Body of pancreas (tissue), 4 donors: ENCODE measurements at regions not wholly inside any gene's neighbourhood (a gene's known extent, or its start where the extent isn't known, plus 50 kb on each side); places are given as distances from the start of the nearest gene placed in this dataset.
"Not testable (repeated sequence)": the region's sequence is repeated elsewhere in the genome, so short reads cannot be mapped to it uniquely, and the experiment has no call there.

ENCODE experiments used
- ATAC-seq: fragments of 150-250 bp; one replicate; pipeline ENCODE4 v1.9.1; 2016
- DNase-seq, 4 donors: peaks; one replicate each; pipeline ENCODE4 v3.0.0-alpha.2; 2019
- H3K27ac ChIP-seq, 4 donors: fragments of 200-600 bp; sonication (generic); 1 replicate in 3 of 4; 2 replicates in 1 of 4; pipeline versions ENCODE4 v1.5.1 to v1.6.1; 2016 to 2019; ENCODE audit warnings: mild to moderate bottlenecking in 1 of 4, mixed read lengths in 1 of 4, moderate library complexity in 1 of 4
- H3K27me3 ChIP-seq, 2 donors: fragments of 200-600 bp; sonication (generic); one replicate each; pipeline ENCODE4 v1.6.0; 2016; ENCODE audit warnings: mild to moderate bottlenecking in 1 of 2
- H3K36me3 ChIP-seq, 2 donors: fragments of 200-600 bp; sonication (generic); replicated peaks in 1 of 2; 2 replicates each; pipeline ENCODE4 v1.5.1; 2016; ENCODE audit warnings: low read depth in 2 of 2; ENCODE audit not compliant: insufficient read depth in 1 of 2
- H3K4me1 ChIP-seq: fragments of 200-600 bp; sonication (generic); one replicate; pipeline ENCODE4 v1.6.0; 2016
- H3K4me3 ChIP-seq, 2 donors: fragments of 200-600 bp; sonication (generic); 1 replicate in 1 of 2; 2 replicates in 1 of 2; pipeline ENCODE4 v1.5.1; 2016 to 2019
- H3K9me3 ChIP-seq, 3 donors: fragments of 200-600 bp; sonication (generic); 1 replicate in 2 of 3; 2 replicates in 1 of 3; pipeline ENCODE4 v1.5.1; 2016
- WGBS, 2 donors: methylation state at CpG; one replicate each; pipeline ENCODE4 v1.1.5; 2017; 5-methylcytosine and 5-hydroxymethylcytosine counted together
- intact Hi-C: fragments of 100-400 bp; cut with DNase I; formaldehyde crosslinking; loops from one replicate; pipeline ENCODE4 v1.15.1; 2023

DNA sequence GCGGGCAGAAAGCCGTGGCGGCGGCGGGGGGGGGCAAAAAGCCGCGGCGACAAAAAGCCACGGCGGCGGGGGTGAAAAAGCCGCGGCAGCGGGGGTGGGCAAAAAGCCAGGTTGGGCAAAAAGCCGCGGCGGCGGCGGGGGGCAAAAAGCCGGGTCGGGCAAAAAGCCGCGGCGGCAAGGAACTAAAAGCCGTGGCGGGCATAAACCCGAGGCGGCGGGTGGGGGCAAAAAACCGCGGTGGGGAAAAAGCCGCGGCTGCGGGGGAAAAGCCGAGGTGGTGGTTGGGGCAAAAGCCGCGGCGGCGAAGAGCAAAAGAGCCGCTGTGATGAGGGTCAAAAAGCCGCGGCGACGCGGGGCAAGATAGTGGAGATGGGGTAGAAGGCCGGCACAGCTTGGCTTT, 1834.2 kb downstream of the FOXD4L5 start:
- H3K4me1 ChIP-seq, H3K4me3 ChIP-seq, intact Hi-C loops, H3K27me3 ChIP-seq, H3K27ac ChIP-seq, ATAC-seq, H3K36me3 ChIP-seq, H3K9me3 ChIP-seq: not testable (repeated sequence)
- DNase-seq: peak in 1 of 4 donors; percentile 3
- 1% methylated on average over 19 of the region's 46 CpGs; no CpG with 5 or more reads in 1 of the 2 donors for WGBS, 2 donors

DNA sequence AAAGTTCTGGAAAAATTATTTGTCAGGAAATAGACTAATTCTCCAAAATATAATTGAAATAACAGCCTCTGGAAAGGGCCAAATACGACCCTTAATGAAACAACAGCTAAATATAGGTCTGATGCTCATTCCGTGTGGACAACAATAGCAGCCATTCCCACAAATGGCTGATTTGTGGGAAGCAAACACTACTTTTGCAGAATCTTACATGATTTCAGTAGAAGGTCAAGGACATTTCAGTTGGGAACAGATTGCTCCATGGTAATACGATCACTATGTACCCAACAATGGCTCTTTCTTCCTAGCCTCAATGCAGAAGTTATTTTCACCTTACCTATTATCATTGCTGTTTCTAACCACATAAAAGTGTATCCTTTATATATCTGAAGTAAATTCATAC, 1859.9 kb downstream of the FOXD4L5 start:
- ATAC-seq, H3K36me3 ChIP-seq, H3K27ac ChIP-seq, H3K4me1 ChIP-seq, H3K4me3 ChIP-seq, intact Hi-C loops, H3K27me3 ChIP-seq, DNase-seq, H3K9me3 ChIP-seq: not testable (repeated sequence)
- WGBS, 2 donors: 33% methylated on average over 1 of the region's 3 CpGs; no CpG with 5 or more reads in 1 of the 2 donors

DNA sequence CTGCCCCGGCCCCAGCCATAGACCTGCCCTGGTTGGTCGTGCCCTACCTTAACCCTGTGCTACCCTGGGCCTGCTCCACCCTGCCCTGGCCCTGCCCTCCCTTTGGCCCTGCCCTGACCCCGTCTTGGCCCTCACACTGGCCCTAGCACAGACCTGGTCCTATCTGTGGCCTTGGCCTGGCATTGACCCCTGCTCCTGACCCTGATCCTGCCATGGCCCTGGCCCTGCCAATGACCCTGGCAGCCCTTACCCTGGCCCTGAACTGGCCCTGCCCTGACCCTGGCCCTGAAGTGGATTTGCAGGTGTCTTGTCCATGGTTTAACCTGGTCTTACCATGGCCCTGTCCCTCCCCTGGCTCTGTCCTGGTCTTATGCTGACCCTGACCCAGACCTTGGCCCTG, 1894.1 kb downstream of the FOXD4L5 start:
- H3K4me3 ChIP-seq, H3K9me3 ChIP-seq, H3K27ac ChIP-seq, H3K4me1 ChIP-seq, ATAC-seq, H3K27me3 ChIP-seq, H3K36me3 ChIP-seq, DNase-seq, intact Hi-C loops: not testable (repeated sequence)
- WGBS, 2 donors: no CpG with 5 or more reads among the region's 3 CpGs

DNA sequence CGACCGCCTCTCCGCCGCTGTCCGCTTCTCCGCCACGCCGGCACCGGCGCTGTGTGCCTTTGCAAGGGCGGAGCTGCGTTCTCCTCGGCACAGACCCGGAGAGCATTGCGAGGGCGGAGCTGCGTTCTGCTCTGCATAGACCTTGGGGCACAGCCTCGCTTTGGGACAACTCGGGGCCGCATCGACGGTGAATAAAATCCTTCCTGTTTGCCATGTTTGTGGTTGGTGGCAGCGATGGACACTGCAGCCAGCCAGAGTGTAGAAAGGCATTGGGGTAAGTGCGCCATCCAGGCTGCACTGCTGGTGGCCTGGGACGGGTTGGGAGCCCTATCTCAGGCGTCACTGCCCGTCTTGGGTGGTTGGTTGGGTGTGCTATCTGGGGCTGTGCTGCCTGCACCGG, 1899.5 kb downstream of the FOXD4L5 start:
- 54% methylated on average over 4 of the region's 28 CpGs; no CpG with 5 or more reads in 1 of the 2 donors for WGBS, 2 donors
- intact Hi-C loops, H3K9me3 ChIP-seq, ATAC-seq, H3K36me3 ChIP-seq, H3K4me3 ChIP-seq, H3K4me1 ChIP-seq, H3K27me3 ChIP-seq, H3K27ac ChIP-seq: not testable (repeated sequence)
- DNase-seq: peak in 3 of 4 donors; percentile 4 to 9 (median 8)

DNA sequence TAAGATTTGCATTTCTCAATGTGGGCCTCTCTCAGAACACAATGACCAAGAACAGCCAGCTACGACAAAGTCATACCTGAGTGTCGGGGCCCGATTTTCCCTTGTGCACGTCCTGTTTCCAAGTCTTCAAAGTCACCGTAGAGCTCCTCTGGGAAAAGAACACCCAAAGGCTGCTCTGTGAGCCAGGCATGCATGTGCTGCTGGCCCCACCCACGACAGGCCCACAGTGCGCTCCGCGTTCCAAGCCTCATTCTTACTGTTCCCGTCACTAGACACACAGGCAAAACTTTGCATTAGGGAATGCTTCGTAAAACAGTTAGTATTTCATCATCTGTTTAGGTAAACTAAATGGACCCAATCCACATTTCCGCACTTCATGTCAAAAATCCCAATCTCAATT, 1905.1 kb downstream of the FOXD4L5 start:
- intact Hi-C loops, ATAC-seq: not testable (repeated sequence)
- peak in 1 of 4 donors; percentile 5 for DNase-seq

DNA sequence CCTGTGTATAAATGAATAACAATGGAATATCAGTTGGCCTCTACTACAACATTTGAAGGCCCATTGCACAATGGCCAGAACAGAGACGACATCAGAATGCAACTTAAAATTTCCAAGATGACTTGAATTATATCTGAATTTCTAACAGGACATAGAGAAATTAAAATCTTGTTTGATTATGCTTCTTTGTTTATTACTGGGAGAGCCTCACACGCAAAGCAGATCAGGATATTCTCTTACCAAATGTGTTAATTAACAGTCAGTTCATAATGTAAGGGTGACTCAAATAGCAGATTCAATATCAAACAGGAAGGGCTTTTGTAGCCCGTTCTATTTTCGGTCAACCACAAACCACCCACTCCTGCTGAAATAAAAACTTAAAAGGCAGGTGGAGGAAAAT, 1930.8 kb downstream of the FOXD4L5 start:
- H3K4me3 ChIP-seq, H3K9me3 ChIP-seq, intact Hi-C loops, H3K27me3 ChIP-seq, H3K4me1 ChIP-seq, ATAC-seq, H3K27ac ChIP-seq, H3K36me3 ChIP-seq, DNase-seq: not testable (repeated sequence)
- WGBS, 2 donors: 59 to 79% methylated on average over 2 of the region's 4 CpGs

More for the DNA sequence above, 1905.1 kb downstream of the FOXD4L5 start:
- not testable (repeated sequence) for H3K9me3 ChIP-seq, H3K27ac ChIP-seq, H3K4me3 ChIP-seq, H3K27me3 ChIP-seq, H3K36me3 ChIP-seq, H3K4me1 ChIP-seq
- WGBS, 2 donors: 87% methylated on average over 2 to 12 of the region's 12 CpGs

DNA sequence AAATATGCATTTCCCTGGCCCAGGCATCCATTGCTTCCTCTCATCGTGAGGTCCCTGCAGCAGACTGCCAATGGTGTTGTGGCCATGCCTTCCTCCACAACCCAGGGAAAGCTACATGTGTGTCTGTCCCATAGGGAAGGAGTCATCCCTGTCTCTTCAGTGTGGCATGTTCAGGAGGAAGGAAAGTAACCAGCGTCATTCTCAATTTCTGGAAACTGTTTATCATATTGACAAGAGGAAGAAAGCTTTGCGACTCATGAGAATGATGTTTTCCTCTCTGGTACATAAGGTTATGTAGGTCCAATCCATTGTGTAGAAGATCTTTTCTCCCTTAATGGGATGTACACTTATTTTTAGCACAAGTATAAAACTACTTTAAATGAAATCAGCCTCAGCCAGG, 1937.7 kb downstream of the FOXD4L5 start:
- H3K27ac ChIP-seq, H3K9me3 ChIP-seq, H3K4me3 ChIP-seq, H3K36me3 ChIP-seq, H3K27me3 ChIP-seq, H3K4me1 ChIP-seq, intact Hi-C loops, DNase-seq, ATAC-seq: not testable (repeated sequence)
- 76 to 80% methylated on average over 2 of the region's 3 CpGs for WGBS, 2 donors

DNA sequence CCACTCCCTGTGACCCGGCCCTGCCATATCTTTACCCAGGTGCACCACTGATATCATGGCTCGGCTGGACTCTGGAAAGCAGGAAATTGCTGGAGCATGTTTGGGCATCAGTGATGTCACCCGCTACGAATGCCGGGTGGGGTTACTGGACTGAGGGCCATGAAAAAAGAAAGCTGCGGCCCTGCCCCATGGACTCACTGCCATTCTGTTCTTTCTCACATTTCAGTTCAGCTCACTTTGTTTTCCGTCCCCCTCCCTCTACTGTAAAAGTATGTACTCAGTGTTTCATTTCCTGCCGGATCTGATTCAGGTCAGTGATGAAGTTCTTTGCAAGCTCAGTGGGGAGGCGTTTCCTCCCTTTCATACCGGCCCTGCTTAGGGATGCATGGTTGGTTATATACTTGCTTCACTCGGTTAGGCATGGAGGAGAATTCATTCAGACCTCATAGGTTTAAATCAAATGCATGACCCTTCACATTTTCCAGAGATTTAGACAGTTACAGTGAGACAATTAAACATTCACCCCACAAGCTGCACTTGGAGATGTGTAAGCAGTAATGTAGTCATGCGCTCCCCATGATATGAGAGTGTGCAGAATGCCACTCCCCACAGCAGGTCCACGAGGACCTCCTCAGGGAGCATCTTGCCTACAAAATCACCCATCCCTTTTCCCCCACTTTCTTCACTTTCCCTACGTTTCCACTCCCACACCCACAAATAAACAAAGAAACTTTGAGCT, 1938.5 kb downstream of the FOXD4L5 start:
- ATAC-seq, H3K4me1 ChIP-seq, H3K36me3 ChIP-seq, H3K9me3 ChIP-seq, H3K4me3 ChIP-seq, H3K27me3 ChIP-seq, intact Hi-C loops: not testable (repeated sequence)
- peak in 3 of 4 donors; percentile 24 to 50 (median 42) for DNase-seq
- peak overlapping the region in 1 of 4 donors; percentile 18 for H3K27ac ChIP-seq
- WGBS, 2 donors: 74 to 82% methylated on average over 10 to 11 of the region's 14 CpGs

DNA sequence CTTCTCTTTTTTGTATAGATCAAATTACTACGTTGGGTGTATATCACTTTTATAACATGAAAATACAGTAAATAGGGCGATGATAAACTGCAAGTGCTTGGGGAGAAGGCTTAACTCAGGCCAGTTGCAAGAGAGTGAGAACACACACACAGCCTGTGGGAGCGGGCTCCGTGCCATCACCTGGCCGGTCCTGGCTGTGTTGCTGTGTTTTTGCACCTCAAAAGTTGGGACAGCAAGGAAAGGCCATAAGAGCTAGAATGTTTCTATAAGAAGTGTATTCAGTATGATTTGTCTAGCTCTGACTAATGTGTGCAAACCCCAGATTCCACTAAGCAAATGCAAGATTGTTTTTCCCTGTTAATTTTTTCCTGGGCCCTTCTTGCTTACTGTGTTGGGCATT, 1940.6 kb downstream of the FOXD4L5 start:
- DNase-seq: peak; percentile 70 to 83 (median 74)
- not testable (repeated sequence) for ATAC-seq
- peak overlapping the region in 3 of 4 donors; percentile 32 to 58 (median 57) for H3K27ac ChIP-seq

DNA sequence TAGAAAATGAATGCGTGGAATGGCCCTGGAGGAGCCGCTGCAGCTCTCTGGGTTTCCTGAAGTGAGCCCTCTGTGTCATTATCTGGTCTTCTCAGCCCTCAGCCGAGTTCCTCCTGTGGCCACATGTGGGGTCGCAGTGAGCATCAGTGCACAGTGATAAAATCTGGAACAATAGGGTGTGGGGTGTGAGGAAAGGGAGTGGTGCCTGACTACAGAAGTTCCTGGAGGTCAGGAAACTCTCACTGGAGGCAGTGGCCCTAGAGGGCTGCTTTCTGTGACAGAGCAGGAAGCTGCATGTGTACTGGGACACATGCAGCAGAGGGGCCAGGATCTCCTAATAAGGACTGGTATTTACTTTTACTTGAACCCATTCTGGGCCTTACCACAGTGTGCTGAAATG, 1942.5 kb downstream of the FOXD4L5 start:
- H3K4me1 ChIP-seq, DNase-seq, H3K4me3 ChIP-seq, H3K36me3 ChIP-seq, H3K27ac ChIP-seq, intact Hi-C loops, ATAC-seq, H3K27me3 ChIP-seq, H3K9me3 ChIP-seq: not testable (repeated sequence)
- whole genome bisulfite sequencing, 2 donors: 70 to 100% methylated on average over 1 to 2 of the region's 4 CpGs

More for the DNA sequence above, 1940.6 kb downstream of the FOXD4L5 start:
- H3K36me3 ChIP-seq, H3K4me3 ChIP-seq, H3K4me1 ChIP-seq, intact Hi-C loops, H3K27me3 ChIP-seq, H3K9me3 ChIP-seq: not testable (repeated sequence)
- 63% methylated on average over 3 of the region's 5 CpGs; no CpG with 5 or more reads in 1 of the 2 donors for WGBS, 2 donors

DNA sequence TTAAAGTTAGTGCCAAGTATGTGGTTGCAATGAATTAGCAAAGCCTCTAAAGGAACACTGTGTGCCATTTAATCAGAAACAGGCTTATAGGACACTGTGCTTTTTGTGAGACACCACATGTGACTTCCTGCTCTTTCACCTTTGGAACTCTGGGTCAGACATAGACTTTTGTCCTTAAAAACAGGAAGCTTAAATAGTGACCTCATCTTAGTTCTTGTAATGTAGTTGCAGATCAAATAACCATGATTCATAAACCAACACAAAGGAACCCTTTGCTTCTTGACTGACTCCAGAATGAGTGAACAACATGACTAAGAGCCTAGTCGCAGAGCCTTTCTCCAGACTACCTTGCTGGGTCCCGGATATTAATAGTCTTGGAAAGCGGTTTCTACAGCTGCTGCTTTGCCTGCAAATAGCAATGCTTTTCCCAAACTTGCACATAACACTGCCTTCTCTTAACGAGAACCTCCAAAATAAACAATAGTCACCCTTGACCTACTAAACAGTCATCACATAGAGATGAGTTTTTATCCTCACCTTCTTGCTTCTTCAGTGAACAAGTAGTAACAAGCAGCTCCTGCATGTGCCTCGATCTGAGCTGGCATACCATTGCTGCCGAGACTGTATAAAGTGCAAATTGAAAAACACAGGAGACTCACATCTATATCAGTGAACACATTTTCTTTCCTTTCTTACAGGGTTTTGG, 1947.0 kb downstream of the FOXD4L5 start:
- H3K9me3 ChIP-seq, H3K4me3 ChIP-seq, H3K36me3 ChIP-seq, H3K27me3 ChIP-seq, ATAC-seq, H3K4me1 ChIP-seq, intact Hi-C loops: not testable (repeated sequence)
- H3K27ac ChIP-seq: peak overlapping the region; percentile 73 to 96 (median 84)
- 46 to 60% methylated on average over 3 to 6 of the region's 6 CpGs for WGBS, 2 donors
- peak in 1 of 4 donors; percentile 12 for DNase-seq

DNA sequence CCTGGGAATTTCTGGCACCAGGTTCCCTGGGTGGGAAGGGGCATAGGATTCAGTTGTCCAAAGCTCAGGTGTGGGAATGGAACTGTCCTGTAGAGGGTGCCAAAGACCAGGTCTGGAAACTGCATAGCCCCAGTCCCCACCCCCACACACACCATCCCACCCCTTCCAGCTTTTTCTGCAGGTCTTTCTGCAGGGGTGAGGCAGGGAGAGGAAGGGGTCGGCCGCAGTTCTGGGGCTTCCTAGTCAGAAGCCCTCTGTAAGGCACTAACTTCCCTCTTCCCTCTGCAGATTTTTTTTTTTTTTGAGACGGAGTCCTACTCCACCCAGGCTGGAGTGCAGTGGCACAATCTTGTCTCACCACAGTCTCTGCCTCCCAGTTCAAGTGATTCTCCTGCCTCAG, 1949.7 kb downstream of the FOXD4L5 start:
- H3K4me1 ChIP-seq, H3K36me3 ChIP-seq, H3K27me3 ChIP-seq, ATAC-seq, H3K4me3 ChIP-seq, intact Hi-C loops, H3K27ac ChIP-seq, H3K9me3 ChIP-seq: not testable (repeated sequence)
- DNase-seq: peak in 1 of 4 donors; percentile 7
- WGBS, 2 donors: 36% methylated on average over 3 of the region's 3 CpGs; no CpG with 5 or more reads in 1 of the 2 donors
